ENCODE measurements at regions not wholly inside any gene's neighbourhood (a gene's known extent, or its start where the extent isn't known, plus 50 kb on each side); places are given as distances from the start of the nearest gene placed in this dataset.

DNA sequence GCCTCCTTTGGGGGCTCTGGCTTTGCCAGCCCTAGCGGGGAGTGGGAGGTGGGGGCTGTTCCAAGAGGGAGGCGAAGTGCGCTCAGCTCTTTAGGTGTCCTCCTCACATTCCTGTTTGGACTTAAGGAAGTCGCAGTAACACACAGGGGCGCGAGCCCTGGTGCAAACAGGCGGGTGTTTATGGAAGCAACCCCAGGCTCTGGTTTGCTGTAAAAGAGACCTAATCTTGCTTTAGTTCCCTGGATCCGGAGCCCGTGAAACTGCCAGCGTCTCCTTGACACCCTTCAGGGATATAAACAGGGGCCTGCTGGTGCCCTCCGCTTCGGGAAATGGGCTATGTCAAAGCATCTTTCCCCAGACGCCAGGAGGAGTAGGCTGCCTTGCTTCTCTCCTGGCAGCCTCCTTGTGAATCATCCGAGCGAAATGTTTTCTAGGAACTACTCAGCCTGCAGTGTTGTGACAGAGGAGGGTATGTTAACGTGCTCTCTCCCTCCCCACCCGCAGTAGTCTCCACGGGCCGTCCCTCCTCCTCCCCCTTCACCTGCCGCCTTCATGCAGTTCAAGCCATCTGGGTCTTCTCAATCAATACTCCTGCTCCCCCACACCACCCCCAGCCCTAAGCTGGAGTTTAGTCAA, 168.0 kb upstream of the LRFN2 start:
- TF ChIP-seq POLR2AphosphoS5 (IDR thresholded peaks at IDR 0.05; ENCODE audit: borderline replicate concordance, low read depth, low read length) (no peak), EZH2 (IDR thresholded peaks at IDR 0.05) (no peak)

Data from SK-N-MC (cell line).